GM13976 (cell line): ENCODE measurements at regions not wholly inside any gene's neighbourhood (a gene's known extent, or its start where the extent isn't known, plus 50 kb on each side); places are given as distances from the start of the nearest gene placed in this dataset.

Source experiments
- DNase-seq: peaks from one replicate; pipeline ENCODE4 v3.0.0; 2012; ENCODE audit warnings: low spot score
- in situ Hi-C: fragments of 300-500 bp; cut with MboI; formaldehyde crosslinking; loops from one replicate; pipeline ENCODE4 v1.12.0; 2022; ENCODE audit warnings: low sequenced_read_pairs, mixed read lengths, inconsistent platforms; ENCODE audit not compliant: unreplicated experiment
- TF ChIP-seq, protein P1 (sequence below): IDR thresholded peaks from 2 replicates; pipeline ENCODE4 v1.5.1; 2012; ENCODE audit warnings: borderline replicate concordance, mild to moderate bottlenecking; ENCODE audit not compliant: insufficient read depth; ENCODE audit errors: extremely low read depth, missing control alignments, control extremely low read depth

DNA sequence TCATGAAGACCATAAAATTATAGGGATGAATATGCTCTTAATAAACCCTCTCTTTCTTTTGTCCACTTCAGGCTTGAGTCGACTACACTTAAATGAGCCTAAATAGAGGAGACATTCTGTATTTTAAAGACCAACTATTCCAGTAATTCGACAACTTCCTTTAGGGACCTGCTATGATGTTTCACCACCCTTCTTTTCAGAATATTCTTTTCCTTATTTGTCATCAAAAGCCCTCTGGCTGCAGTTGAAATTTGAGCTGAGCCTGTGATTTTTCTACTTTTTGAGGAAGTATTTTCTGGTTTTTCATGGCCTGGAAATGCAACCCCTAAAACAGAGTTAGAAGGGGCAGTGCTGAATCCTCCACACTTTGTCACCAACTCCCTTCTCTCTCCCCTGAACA is 287.0 kb downstream of the EPHA4 start:
- in situ Hi-C loops: no loop called here

DNA sequence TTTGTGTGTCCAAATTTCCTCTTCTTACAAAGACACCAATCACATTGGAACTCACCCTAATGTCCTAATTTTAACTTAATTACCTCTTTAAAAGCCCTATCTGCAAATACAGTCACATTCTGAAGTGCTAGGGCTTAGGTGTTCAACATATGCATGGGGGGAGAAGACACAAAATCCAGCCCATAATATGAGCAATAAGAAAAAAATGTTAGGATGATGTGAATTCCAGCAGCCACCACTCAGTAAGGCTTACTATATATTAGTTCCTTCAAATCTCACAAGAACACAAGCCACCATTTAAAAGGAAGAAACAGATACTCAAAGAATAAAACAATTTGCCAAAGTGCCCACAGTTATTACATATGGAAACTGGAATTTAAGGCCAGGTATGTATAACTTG is 285.7 kb downstream of the EPHA4 start:
- TF ChIP-seq, protein P1, sequence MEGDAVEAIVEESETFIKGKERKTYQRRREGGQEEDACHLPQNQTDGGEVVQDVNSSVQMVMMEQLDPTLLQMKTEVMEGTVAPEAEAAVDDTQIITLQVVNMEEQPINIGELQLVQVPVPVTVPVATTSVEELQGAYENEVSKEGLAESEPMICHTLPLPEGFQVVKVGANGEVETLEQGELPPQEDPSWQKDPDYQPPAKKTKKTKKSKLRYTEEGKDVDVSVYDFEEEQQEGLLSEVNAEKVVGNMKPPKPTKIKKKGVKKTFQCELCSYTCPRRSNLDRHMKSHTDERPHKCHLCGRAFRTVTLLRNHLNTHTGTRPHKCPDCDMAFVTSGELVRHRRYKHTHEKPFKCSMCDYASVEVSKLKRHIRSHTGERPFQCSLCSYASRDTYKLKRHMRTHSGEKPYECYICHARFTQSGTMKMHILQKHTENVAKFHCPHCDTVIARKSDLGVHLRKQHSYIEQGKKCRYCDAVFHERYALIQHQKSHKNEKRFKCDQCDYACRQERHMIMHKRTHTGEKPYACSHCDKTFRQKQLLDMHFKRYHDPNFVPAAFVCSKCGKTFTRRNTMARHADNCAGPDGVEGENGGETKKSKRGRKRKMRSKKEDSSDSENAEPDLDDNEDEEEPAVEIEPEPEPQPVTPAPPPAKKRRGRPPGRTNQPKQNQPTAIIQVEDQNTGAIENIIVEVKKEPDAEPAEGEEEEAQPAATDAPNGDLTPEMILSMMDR: no peak
- no peak for DNase-seq
- in situ Hi-C loops: no loop called here

More for the DNA sequence above, 287.0 kb downstream of the EPHA4 start:
- no peak for DNase-seq
- TF ChIP-seq, protein P1: no peak

DNA sequence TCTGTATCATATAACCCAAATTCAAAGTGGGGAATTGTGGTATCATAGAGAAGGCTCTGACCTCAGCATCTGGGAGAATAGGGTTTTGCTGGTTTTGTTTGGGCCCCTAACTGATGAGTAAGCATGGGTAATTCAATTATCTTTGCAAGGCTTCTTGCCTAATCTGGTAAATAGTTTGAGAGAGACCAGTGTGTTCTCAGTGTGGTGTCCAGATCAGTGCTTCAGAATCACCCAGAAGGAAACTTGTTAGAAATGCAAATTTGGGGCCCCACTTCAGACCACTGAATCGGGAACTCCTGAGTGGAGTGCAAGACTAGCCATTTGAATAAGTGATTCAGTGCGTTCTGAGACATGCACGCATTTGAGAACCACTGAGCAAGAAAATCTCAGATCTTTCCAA is 282.7 kb downstream of the EPHA4 start:
- TF ChIP-seq, protein P1: no peak
- DNase-seq: no peak

DNA sequence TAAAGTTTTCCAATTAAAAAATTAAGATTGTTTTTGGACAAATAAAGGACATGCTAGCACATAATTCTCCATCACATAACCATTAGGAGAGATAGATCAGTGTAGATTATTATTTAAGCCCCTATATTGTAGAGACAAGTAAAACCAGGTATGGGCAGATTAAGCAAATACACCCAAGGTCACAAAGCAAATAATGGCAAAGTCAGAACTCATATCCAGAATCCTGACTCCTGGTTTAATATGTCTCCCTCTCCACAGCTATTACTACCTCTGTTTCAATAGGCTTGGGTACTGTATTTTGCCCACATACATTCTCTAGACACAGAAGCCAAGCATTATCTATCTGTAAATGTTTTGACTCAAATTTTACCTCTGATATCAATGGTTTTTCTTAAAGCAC is 282.3 kb downstream of the EPHA4 start:
- TF ChIP-seq, protein P1: no peak
- in situ Hi-C loops: no loop called here
- no peak for DNase-seq

More for the DNA sequence above, 282.7 kb downstream of the EPHA4 start:
- in situ Hi-C loops: no loop called here

DNA sequence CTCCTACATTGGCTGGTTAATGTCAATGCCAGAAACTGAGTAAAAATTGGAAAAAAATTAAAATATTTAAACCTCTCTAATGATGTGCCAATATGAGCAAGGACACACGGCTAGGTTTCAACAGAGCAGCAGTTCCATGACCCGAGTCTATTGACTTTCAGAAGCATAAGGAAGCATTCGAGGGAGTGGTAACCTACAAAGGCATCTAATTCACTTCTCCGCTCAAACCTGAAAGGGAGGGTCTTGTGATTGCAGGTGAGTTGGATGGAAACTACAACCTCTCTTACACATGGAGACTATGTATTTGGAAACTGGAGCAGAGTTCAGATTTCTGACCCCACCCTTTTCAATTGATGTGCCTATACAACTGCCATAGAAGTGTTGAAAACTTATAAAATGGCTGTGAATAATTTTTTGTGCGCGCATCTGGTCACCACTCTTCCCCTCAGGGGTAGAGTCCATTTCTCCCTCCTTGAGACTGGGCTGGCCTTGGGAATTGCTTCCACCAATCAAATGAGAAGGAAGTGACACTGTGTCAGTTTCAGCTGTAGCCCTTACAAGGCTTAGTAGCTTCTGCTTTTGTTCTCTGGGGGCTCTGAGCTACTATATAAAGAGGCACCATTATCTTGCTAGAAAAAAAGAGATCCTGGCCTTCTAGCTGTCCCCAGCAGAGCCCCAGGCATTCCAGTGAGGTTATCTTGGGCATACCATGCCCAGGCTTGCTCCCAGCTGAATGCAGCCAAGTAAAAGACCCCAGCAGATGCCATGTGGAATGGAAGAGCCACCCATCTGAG is 278.0 kb downstream of the EPHA4 start:
- in situ Hi-C loops: no loop called here
- TF ChIP-seq, protein P1: no peak
- no peak for DNase-seq

DNA sequence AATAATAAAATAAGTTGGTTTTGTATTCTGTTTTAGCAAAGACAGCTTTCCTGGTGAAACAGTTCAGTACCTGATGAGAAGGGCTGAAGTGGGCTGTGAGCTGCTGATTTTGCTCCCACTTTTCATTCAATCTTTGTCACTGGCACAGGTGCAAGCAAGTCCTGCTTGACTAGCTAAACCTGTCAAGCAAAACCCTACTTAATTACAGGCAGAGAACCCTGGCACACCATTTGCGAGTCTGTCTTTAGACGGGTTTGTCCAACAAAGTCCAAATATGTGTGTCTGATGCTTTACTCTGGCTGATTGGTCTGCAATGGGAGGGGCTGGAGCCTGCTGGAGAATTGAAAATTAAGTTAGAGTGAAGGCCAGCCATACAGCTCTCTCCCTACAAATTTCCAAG is 267.2 kb downstream of the EPHA4 start:
- in situ Hi-C loops: no loop called here
- TF ChIP-seq, protein P1: no peak
- no peak for DNase-seq
